Activated CD4-positive, alpha-beta T cell treated with anti-CD3 and anti-CD28 coated beads, Interleukin-2, Interleukin-4, amounts not matched to agents 100 ng/mL and 50 ng/mL, durations not matched to agents 16 hours and 8 hours (primary cell): ENCODE measurements at regions not wholly inside any gene's neighbourhood (a gene's known extent, or its start where the extent isn't known, plus 50 kb on each side); places are given as distances from the start of the nearest gene placed in this dataset.
"Not testable (repeated sequence)": the region's sequence is repeated elsewhere in the genome, so short reads cannot be mapped to it uniquely, and the experiment has no call there.

ENCODE experiments used
- DNase-seq: peaks from one replicate; pipeline ENCODE4 v3.0.0-alpha.2; 2020; ENCODE audit warnings: low spot score

- DNase-seq, result no peak
Measured at GRCh38 chr6:27854421-27854820, 57.8 kb downstream of the OR2B2 start.

- DNase-seq, result no peak
Measured at GRCh38 chr6:27851440-27851839, 60.8 kb downstream of the OR2B2 start.

GRCh38 chr6:27849001-27849400 is 63.2 kb downstream of the OR2B2 start:
- not testable (repeated sequence) for DNase-seq

GRCh38 chr6:27847706-27848105 is 64.5 kb downstream of the OR2B2 start:
- no peak for DNase-seq

- no peak for DNase-seq
Measured at GRCh38 chr6:27840572-27840971, 71.6 kb downstream of the OR2B2 start.

GRCh38 chr6:27839626-27840475 is 72.3 kb downstream of the OR2B2 start:
- DNase-seq, result peak; percentile 28

- DNase-seq, result peak; percentile 61
Measured at GRCh38 chr6:27838945-27839625, 73.1 kb downstream of the OR2B2 start.

GRCh38 chr6:27838058-27838944 is 73.9 kb downstream of the OR2B2 start:
- DNase-seq, result peak; percentile 97

GRCh38 chr6:27837625-27838057 is 74.6 kb downstream of the OR2B2 start:
- no peak for DNase-seq

GRCh38 chr6:27836783-27837624 is 75.2 kb downstream of the OR2B2 start:
- peak; percentile 80 for DNase-seq

GRCh38 chr6:27836141-27836782 is 75.9 kb downstream of the OR2B2 start:
- no peak for DNase-seq

GRCh38 chr6:27834879-27835549 is 77.2 kb downstream of the OR2B2 start:
- DNase-seq, result no peak

- DNase-seq, result no peak
Measured at GRCh38 chr6:27834384-27834783, 77.8 kb downstream of the OR2B2 start.

GRCh38 chr6:27831434-27832081 is 80.6 kb downstream of the OR2B2 start:
- peak; percentile 90 for DNase-seq

GRCh38 chr6:27830600-27831433 is 81.4 kb downstream of the OR2B2 start:
- DNase-seq, result peak; percentile 83

- DNase-seq, result no peak
Measured at GRCh38 chr6:27830212-27830599, 82.0 kb downstream of the OR2B2 start.

- DNase-seq, result no peak
Measured at GRCh38 chr6:27829453-27830211, 82.6 kb downstream of the OR2B2 start.

GRCh38 chr6:27827477-27827876 is 84.7 kb downstream of the OR2B2 start:
- DNase-seq, result not testable (repeated sequence)
